ENCODE measurements at regions not wholly inside any gene's neighbourhood (a gene's known extent, or its start where the extent isn't known, plus 50 kb on each side); places are given as distances from the start of the nearest gene placed in this dataset.

DNA sequence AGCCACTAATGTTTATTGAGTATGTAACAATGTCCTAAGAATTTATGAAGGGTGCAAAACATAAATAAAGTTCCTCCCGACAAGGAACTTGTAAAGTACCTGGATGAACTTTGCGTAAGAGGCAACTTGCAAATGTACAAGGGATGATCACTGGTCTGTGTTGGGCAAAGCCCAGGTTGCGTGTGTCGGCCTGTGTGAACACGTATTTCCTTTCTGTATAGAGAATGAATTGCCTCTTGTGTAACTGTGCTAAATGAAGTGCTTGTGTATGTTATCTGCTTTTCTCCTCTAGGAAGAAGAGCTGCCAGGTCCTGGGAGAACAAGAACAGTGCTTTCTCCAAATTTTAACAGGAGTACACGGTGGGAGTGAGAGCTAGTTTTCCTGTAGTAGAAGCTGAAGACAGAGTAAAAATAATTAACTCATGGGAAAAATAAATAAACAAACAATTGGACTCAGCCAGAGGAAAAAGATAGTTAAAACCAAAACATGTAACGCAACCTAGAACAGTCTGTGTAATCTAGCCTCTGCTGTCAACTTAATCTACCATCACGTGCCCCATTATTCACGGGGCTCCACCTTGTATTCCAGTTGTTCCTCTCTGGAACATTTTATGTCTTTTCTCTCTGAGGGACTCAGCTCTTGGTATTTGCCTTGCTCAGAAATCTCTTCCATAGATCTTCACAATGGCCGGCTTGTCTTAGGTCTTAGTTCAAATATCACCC, 83.7 kb upstream of the RASGRP1 start:
- no peak for DNase-seq

GRCh38 chr15:38650384-38650783, 85.8 kb upstream of the RASGRP1 start:
- no peak for DNase-seq

DNA sequence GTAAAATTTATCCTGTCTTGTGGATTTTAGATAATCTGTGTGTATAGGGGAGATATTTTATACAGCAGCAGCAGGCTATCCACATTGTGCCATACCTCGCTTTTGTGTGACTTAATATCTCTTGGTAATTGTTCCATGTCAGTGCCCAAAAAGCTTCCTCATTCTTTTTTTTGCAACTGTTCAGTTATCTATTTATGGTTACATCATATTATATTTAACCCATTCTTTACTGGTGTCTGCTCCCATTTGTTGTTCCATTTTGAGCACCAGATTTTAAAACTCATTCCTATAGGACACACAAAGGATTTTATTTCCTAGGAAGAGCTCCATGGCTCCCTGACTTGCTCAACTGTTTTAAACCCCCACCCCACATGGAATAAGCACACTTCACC, 86.3 kb upstream of the RASGRP1 start:
- no peak for DNase-seq

DNA sequence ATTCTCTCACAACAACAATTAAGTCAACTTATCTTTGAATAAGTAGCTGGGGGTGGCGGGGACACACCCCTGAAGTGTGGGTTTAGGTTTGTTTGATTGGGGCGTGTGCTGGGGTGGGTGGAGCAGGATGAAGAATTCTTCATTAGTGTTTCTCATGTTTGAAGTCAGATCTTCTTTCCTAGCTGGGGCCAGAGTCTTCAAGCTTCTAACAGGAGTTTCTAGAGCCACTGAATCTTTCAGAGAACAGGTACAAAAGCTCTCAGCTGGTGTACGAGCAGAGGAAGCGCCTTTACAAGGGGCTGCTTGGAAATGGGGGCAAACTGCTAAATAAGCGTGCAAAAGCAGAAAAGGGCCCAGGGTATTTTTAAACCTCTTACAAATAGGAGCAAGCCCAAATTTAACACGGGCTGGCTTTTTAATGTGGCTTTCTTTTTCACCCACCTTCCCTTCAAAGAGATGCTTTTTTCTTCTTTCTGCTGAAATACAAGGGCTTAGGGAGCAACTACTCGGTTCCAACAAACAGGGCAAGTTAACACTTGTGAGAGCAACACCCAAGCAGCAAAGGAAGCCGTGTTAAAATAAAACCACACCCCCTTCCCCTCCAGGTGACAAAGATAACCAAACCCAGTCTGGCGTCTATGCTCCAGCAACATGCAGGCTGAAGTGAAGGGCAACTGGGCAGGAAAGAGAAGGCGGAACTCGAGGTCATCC, 86.9 kb upstream of the RASGRP1 start:
- no peak for DNase-seq

- no peak for DNase-seq
Measured at GRCh38 chr15:38652183-38652794, 87.7 kb upstream of the RASGRP1 start.

DNA sequence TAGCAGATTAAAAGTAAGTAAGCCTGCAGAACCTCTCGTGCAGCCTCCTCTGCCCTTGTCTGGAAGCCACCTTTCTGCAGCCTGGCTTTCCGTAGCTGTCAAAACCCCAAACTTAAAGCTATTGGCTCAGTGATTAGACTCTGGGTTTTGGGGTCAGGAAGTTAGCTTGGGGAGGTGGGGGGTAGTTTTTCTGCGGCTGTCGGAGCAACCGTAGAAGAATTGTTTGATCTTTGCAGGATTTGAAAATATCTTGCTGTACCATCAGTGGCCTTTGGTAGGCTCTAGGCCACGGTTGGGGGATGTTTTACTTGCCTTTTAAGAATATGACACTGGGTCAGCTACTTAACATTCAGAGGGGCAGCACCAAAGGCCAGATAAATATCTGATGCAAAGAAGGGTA, 88.4 kb upstream of the RASGRP1 start:
- DNase-seq = no peak

DNA sequence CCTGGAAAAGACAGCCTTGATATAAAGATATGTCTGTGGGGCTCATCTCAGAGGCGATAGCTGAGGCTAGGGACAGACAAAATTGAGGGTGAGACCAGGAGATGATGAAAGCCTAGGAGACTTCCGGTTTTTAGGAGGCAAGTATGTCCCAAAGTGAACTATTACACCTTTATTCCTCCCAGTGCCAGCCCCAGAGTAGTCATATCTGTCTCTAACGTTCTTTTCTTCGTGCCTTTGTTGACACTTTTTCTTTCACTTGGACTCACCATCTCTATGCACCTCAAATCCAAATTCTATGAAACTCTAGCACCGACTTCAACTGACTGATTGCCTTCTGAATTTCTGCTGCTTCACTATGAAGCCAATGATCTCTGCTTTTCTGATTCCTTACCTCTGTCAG, 93.8 kb upstream of the RASGRP1 start:
- no peak for DNase-seq

DNA sequence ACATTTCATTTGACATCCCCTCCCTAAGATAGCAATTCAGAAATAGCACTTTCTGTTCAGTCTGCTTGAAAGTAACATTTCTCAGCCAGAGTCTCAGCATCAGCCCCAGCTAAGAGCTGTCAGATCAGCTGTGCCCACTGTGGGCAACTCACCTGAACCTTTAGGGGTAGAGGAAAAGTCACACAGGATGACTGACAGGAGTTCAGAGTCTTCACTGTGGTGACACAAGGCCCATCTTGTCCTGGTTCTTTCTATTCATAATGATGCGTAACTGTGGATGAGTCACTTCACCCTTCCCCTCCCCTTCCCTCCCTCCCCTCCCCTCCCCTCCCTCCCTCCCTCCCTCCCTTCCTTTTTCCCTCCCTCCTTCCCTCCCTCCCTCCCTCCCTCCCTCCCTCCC, 96.1 kb upstream of the RASGRP1 start:
- no peak for DNase-seq

- DNase-seq = no peak
Measured at GRCh38 chr15:38662033-38662802, 97.6 kb upstream of the RASGRP1 start.

DNA sequence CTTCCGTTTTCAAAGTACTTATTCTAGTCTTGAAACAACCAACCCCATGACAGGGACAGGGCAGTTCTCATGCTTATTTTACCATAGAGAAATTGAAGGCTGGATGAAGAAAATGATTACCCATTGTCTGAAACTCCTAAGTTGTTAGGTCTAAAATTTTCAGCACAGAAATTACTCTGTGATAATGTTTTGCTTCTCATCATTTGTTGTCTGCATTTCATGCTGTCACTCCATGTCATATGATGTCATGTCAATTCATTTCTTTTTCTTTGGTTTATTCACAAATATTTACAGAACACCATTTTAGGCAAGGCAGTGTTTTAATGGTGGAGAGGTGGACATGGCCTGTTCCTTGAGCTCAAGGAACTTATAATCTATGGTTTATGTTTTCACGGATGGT, 98.2 kb upstream of the RASGRP1 start:
- no peak for DNase-seq

DNA sequence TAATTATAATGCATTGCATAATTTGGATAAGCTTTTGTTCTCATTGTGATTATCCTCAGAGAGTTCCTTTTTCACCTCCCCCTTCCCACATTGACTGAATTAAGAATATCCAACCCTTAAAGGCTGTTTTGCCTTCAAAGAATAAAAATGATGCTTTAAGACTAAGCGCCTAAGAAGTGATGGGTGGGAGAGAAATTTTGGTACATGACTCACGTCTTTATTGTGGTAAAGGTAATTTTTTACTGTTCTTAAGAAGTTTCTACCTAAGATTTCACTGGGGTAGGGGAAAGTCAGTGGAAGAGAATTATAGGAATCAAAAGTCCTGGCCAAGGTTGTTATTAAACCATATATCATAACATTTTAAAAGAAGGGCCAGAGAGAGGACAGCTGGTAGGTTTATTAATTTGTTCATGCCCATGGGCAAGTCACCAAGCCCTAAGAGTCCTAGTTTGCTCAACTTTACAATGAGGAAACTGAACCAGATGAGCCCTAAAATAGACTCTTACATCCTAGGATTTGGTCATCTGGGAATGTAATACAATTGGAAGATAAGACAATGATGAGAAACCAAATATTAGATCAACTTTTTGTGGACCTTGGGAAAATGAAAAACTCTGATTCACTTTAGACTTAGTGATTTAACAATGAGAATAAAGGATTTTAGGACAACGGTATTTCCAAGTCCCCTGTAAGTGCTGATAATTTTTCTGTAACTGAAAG, 101.1 kb upstream of the RASGRP1 start:
- DNase-seq = no peak

DNA sequence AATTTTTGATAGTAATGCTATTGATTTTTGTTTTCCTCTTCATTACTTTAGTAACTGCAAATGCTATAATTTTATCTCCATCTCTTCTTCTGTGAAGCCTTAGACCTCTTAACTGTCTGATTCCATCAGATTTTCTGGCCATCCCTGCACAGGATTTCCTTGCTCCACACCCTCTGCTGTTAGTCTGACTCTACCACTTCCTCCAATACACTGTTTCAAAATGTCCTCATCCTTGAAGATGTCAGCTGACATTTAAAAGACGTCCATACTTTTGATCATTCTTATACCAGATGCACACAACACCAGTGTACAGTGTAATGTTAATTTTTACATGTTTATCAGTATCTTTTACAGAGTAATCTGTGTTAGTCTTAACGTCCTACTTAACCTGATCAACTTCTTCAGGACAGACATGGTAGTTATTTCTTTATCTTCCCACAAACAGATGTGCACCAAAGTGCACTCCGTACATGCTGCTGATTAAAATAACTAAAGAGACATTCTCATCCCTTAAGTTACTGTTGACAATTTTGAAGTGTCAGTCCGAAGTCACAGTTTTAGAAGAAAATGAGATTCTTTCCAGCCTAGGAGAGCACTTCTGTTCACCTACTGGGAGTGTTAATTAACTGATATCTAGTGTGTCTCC, 102.4 kb upstream of the RASGRP1 start:
- DNase-seq = no peak

- DNase-seq = no peak
Measured at GRCh38 chr15:38667890-38668850, 103.6 kb upstream of the RASGRP1 start.

DNA sequence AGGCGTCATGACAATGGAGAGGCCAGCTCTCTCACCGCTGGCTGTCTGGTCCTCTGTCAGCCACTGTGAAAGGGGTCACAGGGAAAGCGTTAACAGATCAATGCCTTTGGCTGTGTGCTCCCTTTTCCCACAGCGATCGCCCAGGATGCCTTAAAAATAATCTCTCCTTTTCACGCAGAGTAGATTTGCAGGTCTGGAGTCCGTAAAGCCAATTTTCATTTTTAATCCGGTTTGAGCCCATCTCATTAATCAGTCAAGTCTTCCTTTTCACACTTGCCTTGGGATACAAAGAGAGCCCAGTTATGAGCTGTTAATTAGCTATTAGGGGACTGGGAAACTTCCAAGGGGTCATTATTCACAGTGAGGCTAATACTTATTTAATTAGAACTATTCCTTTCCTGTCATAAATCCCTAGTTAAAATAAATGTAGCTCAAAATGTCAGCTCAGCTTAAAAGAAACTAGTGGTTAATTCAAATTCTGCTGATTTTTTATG, 104.3 kb upstream of the RASGRP1 start:
- no peak for DNase-seq

DNA sequence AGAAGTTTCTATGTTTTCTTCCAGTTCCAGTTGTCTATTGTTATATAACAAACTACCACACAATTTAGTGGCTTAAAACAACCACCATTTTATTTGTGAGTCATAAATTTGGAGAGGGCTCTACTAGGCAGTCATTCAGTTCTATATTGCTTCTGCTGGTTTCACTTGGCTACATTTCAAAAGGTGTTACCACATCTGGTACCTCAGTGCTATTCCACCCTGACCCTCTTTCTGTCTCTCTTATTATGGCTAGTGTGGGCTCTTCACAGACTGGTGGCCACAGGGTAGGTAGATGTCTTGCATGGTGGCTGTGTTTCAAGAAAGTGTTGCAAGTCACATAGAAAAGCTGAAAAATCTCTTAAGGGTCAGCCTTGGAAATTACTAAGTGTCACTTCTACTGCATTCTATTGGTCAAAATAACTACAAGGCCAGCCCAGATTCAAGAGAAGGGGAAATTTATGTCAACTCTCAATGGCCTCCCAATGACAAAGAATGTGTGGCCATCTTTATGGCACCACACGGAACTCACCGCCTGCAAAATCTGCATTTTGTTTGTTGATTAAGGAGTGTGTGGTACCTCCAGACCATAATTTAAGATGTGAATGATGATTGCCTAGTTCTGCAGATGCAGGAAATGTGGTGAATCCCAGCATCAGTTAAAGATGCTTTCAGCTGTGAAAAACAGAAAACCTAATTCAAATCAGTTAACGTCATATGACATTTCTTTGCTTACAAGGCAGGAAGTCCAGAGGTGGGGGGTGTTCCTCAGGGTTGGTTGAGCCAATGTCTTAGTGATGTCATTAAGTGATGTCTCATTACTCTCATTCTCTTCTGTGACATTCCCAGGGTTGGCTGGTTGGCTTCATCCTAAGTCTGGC, 105.8 kb upstream of the RASGRP1 start:
- DNase-seq = no peak

DNA sequence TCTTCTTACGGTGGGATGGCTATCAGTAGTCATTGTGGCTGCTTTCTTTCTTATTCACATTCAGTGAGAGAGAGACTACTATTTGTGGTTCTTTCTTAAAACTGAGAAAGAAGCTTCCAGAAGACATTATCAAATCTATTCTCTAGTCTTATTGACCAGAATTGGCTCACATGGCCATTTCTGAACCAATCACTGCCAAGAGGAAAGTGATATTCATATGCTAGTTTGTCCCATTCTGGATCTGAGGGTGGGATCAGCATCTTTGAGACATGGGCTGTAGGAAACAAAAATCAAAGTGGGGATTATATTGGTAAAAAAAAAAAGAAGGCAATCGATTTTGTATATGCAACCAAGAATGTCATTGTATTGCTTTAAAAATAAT, 106.4 kb upstream of the RASGRP1 start:
- DNase-seq = no peak

DNA sequence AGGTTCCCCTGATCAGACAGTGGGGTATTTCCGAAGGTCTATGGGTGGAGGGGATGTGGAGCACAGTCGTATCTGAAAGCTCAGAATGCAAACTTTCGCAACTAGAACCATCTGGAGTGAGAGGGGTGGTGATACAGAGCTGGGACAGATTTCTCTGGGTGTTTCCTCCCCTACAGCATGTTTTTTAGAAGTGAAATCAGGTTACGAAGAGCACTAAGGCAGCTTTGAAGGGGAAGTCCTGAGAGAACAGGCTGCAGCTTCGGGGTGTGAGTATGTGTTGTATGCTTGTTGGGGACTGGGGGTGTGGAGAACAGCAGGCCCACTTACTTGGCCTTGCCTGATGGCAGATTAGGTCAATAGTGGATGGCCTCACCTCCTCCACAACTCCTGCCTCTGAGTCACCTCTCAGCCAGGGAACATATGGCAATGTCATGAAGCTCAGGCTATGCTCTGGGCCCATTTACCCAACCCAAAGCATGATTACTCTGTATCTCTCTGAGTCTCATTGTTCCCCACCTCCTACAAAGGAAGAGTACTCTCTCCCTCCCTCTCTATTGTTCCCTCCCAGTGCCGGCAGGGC, 107.2 kb upstream of the RASGRP1 start:
- no peak for DNase-seq

- DNase-seq = no peak
Measured at GRCh38 chr15:38672273-38672672, 107.7 kb upstream of the RASGRP1 start.
